ENCODE measurements at regions not wholly inside any gene's neighbourhood (a gene's known extent, or its start where the extent isn't known, plus 50 kb on each side); places are given as distances from the start of the nearest gene placed in this dataset.

DNA sequence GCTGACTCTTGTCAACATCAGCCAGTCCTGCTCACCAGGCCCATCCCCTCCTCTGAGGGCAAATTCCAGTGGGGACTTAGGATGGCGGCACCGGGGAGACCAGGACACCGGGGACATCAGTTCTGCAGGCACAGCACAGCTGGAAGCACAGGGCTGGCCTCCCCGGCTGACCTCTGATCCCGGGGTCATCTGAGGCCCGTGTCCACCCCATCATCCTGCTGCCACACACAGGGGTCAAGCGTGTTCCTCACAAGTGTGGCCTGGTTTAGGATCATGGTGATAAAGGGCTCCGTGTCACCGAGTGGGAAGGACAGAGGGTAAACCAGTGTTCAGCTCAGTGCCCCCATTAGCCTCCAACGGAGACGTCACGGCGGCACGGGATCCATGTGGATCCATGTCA is 58.1 kb upstream of the CTDP1 start:
- H3K9ac ChIP-seq (ENCODE audit: low read length) = no peak overlapping the region

GRCh38 chr18:79622004-79622403 is 57.6 kb upstream of the CTDP1 start:
- peaks cover 9% of the 10 kb centered on the region for H3K4me1 ChIP-seq (ENCODE audit: control insufficient read depth, insufficient read depth, low read length)
- no peaks in the 10 kb centered on the region for H3K27me3 ChIP-seq (ENCODE audit: control insufficient read depth, insufficient read depth, low read length)
- H3K9me3 ChIP-seq (ENCODE audit: control insufficient read depth, insufficient read depth, low read depth, low read length) = peaks cover 8% of the 10 kb centered on the region
- H3K4me3 ChIP-seq (ENCODE audit: low read depth, low read length) = no peak overlapping the region
- no peaks in the 10 kb centered on the region for H3K36me3 ChIP-seq (ENCODE audit: control insufficient read depth, insufficient read depth, low read length)
- H3K27ac ChIP-seq (ENCODE audit: low read depth, low read length) = no peak overlapping the region
- H3K9ac ChIP-seq (ENCODE audit: low read length) = no peak overlapping the region

More for the DNA sequence above, 58.1 kb upstream of the CTDP1 start:
- no peak overlapping the region for H3K27ac ChIP-seq (ENCODE audit: low read depth, low read length)
- no peaks in the 10 kb centered on the region for H3K27me3 ChIP-seq (ENCODE audit: control insufficient read depth, insufficient read depth, low read length)
- peaks cover 8% of the 10 kb centered on the region for H3K9me3 ChIP-seq (ENCODE audit: control insufficient read depth, insufficient read depth, low read depth, low read length)
- no peak overlapping the region for H3K4me3 ChIP-seq (ENCODE audit: low read depth, low read length)
- no peaks in the 10 kb centered on the region for H3K36me3 ChIP-seq (ENCODE audit: control insufficient read depth, insufficient read depth, low read length)
- peaks cover 9% of the 10 kb centered on the region for H3K4me1 ChIP-seq (ENCODE audit: control insufficient read depth, insufficient read depth, low read length)

GRCh38 chr18:79624356-79625170 is 55.0 kb upstream of the CTDP1 start:
- Histone ChIP-seq H3K27me3 (ENCODE audit: control insufficient read depth, insufficient read depth, low read length) (no peaks in the 10 kb centered on the region), H3K4me3 (ENCODE audit: low read depth, low read length) (no peak overlapping the region), H3K4me1 (ENCODE audit: control insufficient read depth, insufficient read depth, low read length) (peaks cover 9% of the 10 kb centered on the region), H3K9me3 (ENCODE audit: control insufficient read depth, insufficient read depth, low read depth, low read length) (peaks cover 8% of the 10 kb centered on the region), H3K27ac (ENCODE audit: low read depth, low read length) (no peak overlapping the region), H3K36me3 (ENCODE audit: control insufficient read depth, insufficient read depth, low read length) (no peaks in the 10 kb centered on the region), H3K9ac (ENCODE audit: low read length) (no peak overlapping the region)

GRCh38 chr18:79625195-79625923 is 54.2 kb upstream of the CTDP1 start:
- peaks cover 9% of the 10 kb centered on the region for H3K4me1 ChIP-seq (ENCODE audit: control insufficient read depth, insufficient read depth, low read length)
- no peaks in the 10 kb centered on the region for H3K27me3 ChIP-seq (ENCODE audit: control insufficient read depth, insufficient read depth, low read length)
- H3K27ac ChIP-seq (ENCODE audit: low read depth, low read length) = no peak overlapping the region
- H3K36me3 ChIP-seq (ENCODE audit: control insufficient read depth, insufficient read depth, low read length) = no peaks in the 10 kb centered on the region
- no peak overlapping the region for H3K9ac ChIP-seq (ENCODE audit: low read length)
- peaks cover 1% of the 10 kb centered on the region for H3K9me3 ChIP-seq (ENCODE audit: control insufficient read depth, insufficient read depth, low read depth, low read length)
- H3K4me3 ChIP-seq (ENCODE audit: low read depth, low read length) = no peak overlapping the region

GRCh38 chr18:79625924-79626561 is 53.6 kb upstream of the CTDP1 start:
- H3K27me3 ChIP-seq (ENCODE audit: control insufficient read depth, insufficient read depth, low read length) = no peaks in the 10 kb centered on the region
- H3K36me3 ChIP-seq (ENCODE audit: control insufficient read depth, insufficient read depth, low read length) = no peaks in the 10 kb centered on the region
- H3K27ac ChIP-seq (ENCODE audit: low read depth, low read length) = no peak overlapping the region
- no peak overlapping the region for H3K4me3 ChIP-seq (ENCODE audit: low read depth, low read length)
- H3K9me3 ChIP-seq (ENCODE audit: control insufficient read depth, insufficient read depth, low read depth, low read length) = no peaks in the 10 kb centered on the region
- H3K4me1 ChIP-seq (ENCODE audit: control insufficient read depth, insufficient read depth, low read length) = peaks cover 9% of the 10 kb centered on the region
- no peak overlapping the region for H3K9ac ChIP-seq (ENCODE audit: low read length)

DNA sequence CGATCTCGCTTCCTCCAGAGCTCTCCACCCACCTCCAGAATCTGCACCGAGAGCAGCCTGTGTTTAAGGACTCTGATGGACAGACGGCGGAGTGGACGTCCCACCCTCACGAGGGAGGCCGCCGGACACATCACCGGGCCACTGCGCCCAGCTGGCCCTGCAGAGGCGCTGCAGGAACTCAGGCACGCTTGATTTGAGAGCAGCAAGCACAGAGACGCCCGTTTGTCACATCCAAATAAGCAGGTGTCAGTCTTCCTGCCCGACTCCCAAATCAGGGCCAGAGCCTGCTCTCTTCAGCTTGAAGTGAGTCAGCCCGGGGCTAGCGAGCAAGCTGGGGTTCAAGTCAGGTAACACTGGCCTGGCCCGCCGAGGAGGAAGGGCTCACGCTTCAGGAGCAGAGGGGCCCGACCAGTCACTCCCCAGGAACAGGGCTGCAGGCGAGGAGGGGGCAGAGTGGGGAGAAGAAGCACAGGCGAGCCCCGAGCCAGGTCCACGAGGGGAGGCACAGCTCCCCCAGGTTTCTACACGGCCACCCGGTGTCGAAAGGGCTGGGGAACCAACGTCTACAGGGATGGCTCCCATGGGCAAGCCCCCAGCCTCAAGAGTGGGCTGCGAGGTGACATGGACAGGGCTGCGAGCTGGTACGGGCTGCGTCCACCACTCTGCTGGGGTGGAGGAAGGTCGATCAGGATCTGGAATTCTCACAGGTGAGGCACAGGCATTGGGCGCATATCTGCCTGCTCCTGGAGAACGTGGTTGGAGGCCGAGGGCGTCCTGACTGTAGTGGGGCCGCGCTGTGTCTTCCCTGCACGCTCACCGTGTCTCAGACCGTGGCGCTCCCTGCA is 52.5 kb upstream of the CTDP1 start:
- no peaks in the 10 kb centered on the region for H3K36me3 ChIP-seq (ENCODE audit: control insufficient read depth, insufficient read depth, low read length)
- no peak overlapping the region for H3K4me3 ChIP-seq (ENCODE audit: low read depth, low read length)
- H3K27ac ChIP-seq (ENCODE audit: low read depth, low read length) = no peak overlapping the region
- peaks cover 5% of the 10 kb centered on the region for H3K4me1 ChIP-seq (ENCODE audit: control insufficient read depth, insufficient read depth, low read length)
- H3K9me3 ChIP-seq (ENCODE audit: control insufficient read depth, insufficient read depth, low read depth, low read length) = no peaks in the 10 kb centered on the region
- H3K9ac ChIP-seq (ENCODE audit: low read length) = no peak overlapping the region
- no peaks in the 10 kb centered on the region for H3K27me3 ChIP-seq (ENCODE audit: control insufficient read depth, insufficient read depth, low read length)

GRCh38 chr18:79627750-79628294 is 51.8 kb upstream of the CTDP1 start:
- Histone ChIP-seq H3K4me3 (ENCODE audit: low read depth, low read length) (no peak overlapping the region), H3K4me1 (ENCODE audit: control insufficient read depth, insufficient read depth, low read length) (no peaks in the 10 kb centered on the region), H3K27me3 (ENCODE audit: control insufficient read depth, insufficient read depth, low read length) (no peaks in the 10 kb centered on the region), H3K36me3 (ENCODE audit: control insufficient read depth, insufficient read depth, low read length) (no peaks in the 10 kb centered on the region), H3K27ac (ENCODE audit: low read depth, low read length) (no peak overlapping the region), H3K9ac (ENCODE audit: low read length) (no peak overlapping the region), H3K9me3 (ENCODE audit: control insufficient read depth, insufficient read depth, low read depth, low read length) (no peaks in the 10 kb centered on the region)

DNA sequence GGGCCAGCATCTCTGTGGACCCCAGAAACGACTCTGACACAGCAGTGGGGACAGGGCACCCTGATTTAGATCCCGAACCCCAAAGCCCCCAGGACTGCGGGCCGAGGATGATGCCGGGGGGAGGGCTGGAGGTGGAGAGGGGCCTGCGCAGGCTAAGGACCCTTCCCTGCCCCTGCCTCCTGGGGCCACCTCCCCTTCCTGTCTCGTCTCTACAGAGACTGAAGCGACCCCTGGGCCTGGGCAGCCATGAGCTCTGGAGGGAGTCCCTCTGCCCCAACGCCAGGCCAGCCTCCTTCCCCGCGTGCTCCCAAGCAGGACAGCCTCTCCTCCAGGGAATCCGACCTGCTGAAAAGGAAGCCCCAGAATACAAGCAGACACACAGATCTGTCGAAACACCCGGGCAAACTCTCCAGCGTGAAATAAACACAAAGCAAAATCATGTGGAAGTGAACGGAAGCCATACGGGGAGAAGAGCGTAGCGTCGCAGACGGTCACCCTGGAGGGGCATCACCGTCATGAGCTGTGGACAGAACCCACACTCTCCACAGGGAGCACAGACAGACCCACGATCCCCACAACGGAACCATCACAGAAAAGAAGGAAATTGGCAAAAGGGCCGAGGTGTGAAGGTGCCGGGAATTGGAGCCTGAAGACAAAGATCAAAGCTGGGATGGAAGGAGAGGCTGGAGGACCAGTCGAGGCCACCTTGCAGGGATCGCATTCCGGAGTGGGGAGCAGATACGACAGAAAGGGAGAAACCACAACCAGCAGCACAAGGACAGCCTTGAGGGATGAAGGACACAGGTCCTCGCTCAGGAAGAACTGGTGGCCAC is 51.0 kb upstream of the CTDP1 start:
- Histone ChIP-seq H3K27me3 (ENCODE audit: control insufficient read depth, insufficient read depth, low read length) (no peaks in the 10 kb centered on the region), H3K9ac (ENCODE audit: low read length) (no peak overlapping the region), H3K4me3 (ENCODE audit: low read depth, low read length) (no peak overlapping the region), H3K9me3 (ENCODE audit: control insufficient read depth, insufficient read depth, low read depth, low read length) (peaks cover 4% of the 10 kb centered on the region; the same call in 1 of the 2 replicates), H3K4me1 (ENCODE audit: control insufficient read depth, insufficient read depth, low read length) (no peaks in the 10 kb centered on the region), H3K27ac (ENCODE audit: low read depth, low read length) (no peak overlapping the region), H3K36me3 (ENCODE audit: control insufficient read depth, insufficient read depth, low read length) (no peaks in the 10 kb centered on the region)

DNA sequence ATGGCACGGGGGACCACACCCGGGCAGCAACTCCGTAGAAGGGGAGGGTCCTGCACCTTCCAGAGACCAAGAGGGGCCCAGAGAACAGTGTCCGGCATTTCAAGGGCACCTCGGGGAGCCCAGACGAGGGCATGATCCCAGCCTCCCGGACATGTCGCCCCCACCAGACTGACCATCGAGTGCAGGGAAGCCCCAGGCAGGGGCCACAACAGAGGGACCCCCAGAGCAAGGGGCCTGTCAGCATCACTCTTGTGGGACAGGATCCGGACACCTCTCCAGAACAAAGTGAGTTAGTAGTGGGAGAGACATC is 50.4 kb upstream of the CTDP1 start:
- H3K4me1 ChIP-seq (ENCODE audit: control insufficient read depth, insufficient read depth, low read length) = no peaks in the 10 kb centered on the region
- H3K27ac ChIP-seq (ENCODE audit: low read depth, low read length) = no peak overlapping the region
- no peak overlapping the region for H3K9ac ChIP-seq (ENCODE audit: low read length)
- no peaks in the 10 kb centered on the region for H3K27me3 ChIP-seq (ENCODE audit: control insufficient read depth, insufficient read depth, low read length)
- peaks cover 5% of the 10 kb centered on the region; the same call in 1 of the 2 replicates for H3K9me3 ChIP-seq (ENCODE audit: control insufficient read depth, insufficient read depth, low read depth, low read length)
- no peak overlapping the region for H3K4me3 ChIP-seq (ENCODE audit: low read depth, low read length)
- no peaks in the 10 kb centered on the region for H3K36me3 ChIP-seq (ENCODE audit: control insufficient read depth, insufficient read depth, low read length)

- Histone ChIP-seq H3K27me3 (ENCODE audit: control insufficient read depth, insufficient read depth, low read length) (no peaks in the 10 kb centered on the region), H3K36me3 (ENCODE audit: control insufficient read depth, insufficient read depth, low read length) (no peaks in the 10 kb centered on the region), H3K4me1 (ENCODE audit: control insufficient read depth, insufficient read depth, low read length) (no peaks in the 10 kb centered on the region)
Observed at GRCh38 chr18:79629606-79630005, 50.0 kb upstream of the CTDP1 start.

More at GRCh38 chr18:79629606-79630005, 50.0 kb upstream of the CTDP1 start:
- Histone ChIP-seq H3K9me3 (ENCODE audit: control insufficient read depth, insufficient read depth, low read depth, low read length) (peaks cover 5% of the 10 kb centered on the region; the same call in 1 of the 2 replicates), H3K4me3 (ENCODE audit: low read depth, low read length) (no peak overlapping the region), H3K27ac (ENCODE audit: low read depth, low read length) (no peak overlapping the region), H3K9ac (ENCODE audit: low read length) (no peak overlapping the region)

Measured in HUES6 (cell line).